HG03378 (cell line): ENCODE measurements at regions not wholly inside any gene's neighbourhood (a gene's known extent, or its start where the extent isn't known, plus 50 kb on each side); places are given as distances from the start of the nearest gene placed in this dataset.

Experiments used
- ATAC-seq: cut with Tn5 transposase; IDR thresholded peaks from one replicate; pipeline ENCODE4 v1.9.1; 2021; ENCODE audit warnings: mild to moderate bottlenecking, moderate library complexity; ENCODE audit not compliant: unreplicated experiment

GRCh38 chr5:2303431-2304100, 420.8 kb upstream of the IRX4 start:
- ATAC-seq = no peak

GRCh38 chr5:2302169-2302568, 419.4 kb upstream of the IRX4 start:
- ATAC-seq = no peak

GRCh38 chr5:2300861-2301574, 418.3 kb upstream of the IRX4 start:
- no peak for ATAC-seq

- no peak for ATAC-seq
These were observed 417.7 kb upstream of the IRX4 start for GRCh38 chr5:2300421-2300820.

GRCh38 chr5:2299388-2300220, 416.9 kb upstream of the IRX4 start:
- ATAC-seq = no peak

GRCh38 chr5:2298781-2299180, 416.1 kb upstream of the IRX4 start:
- ATAC-seq = no peak

GRCh38 chr5:2297991-2298390, 415.3 kb upstream of the IRX4 start:
- no peak for ATAC-seq

- no peak for ATAC-seq
These were observed 412.8 kb upstream of the IRX4 start for GRCh38 chr5:2295476-2295875.

GRCh38 chr5:2293906-2294305, 411.2 kb upstream of the IRX4 start:
- no peak for ATAC-seq

- ATAC-seq = no peak
These were observed 408.6 kb upstream of the IRX4 start for GRCh38 chr5:2291146-2291840.

GRCh38 chr5:2289380-2289779, 406.7 kb upstream of the IRX4 start:
- ATAC-seq = no peak

GRCh38 chr5:2288968-2289367, 406.2 kb upstream of the IRX4 start:
- no peak for ATAC-seq

- ATAC-seq = no peak
These were observed 405.7 kb upstream of the IRX4 start for GRCh38 chr5:2288466-2288865.

GRCh38 chr5:2286250-2286649, 403.5 kb upstream of the IRX4 start:
- no peak for ATAC-seq

GRCh38 chr5:2284678-2285077, 402.0 kb upstream of the IRX4 start:
- ATAC-seq = no peak

- ATAC-seq = no peak
These were observed 400.8 kb upstream of the IRX4 start for GRCh38 chr5:2283481-2284045.

- ATAC-seq = no peak
These were observed 400.2 kb upstream of the IRX4 start for GRCh38 chr5:2282893-2283292.

- ATAC-seq = no peak
These were observed 399.4 kb upstream of the IRX4 start for GRCh38 chr5:2282034-2282690.

- no peak for ATAC-seq
These were observed 398.7 kb upstream of the IRX4 start for GRCh38 chr5:2281446-2281845.

GRCh38 chr5:2280318-2280717, 397.6 kb upstream of the IRX4 start:
- no peak for ATAC-seq
